Prostate gland (tissue), 2 donors: ENCODE measurements at regions not wholly inside any gene's neighbourhood (a gene's known extent, or its start where the extent isn't known, plus 50 kb on each side); places are given as distances from the start of the nearest gene placed in this dataset.
"Not testable (repeated sequence)": the region's sequence is repeated elsewhere in the genome, so short reads cannot be mapped to it uniquely, and the experiment has no call there.

ENCODE experiments used
- DNase-seq: peaks from one replicate; pipeline ENCODE4 v3.0.0-alpha.2; 2019; ENCODE audit warnings: low spot score
- H3K27ac ChIP-seq, 2 donors: fragments of 200-600 bp; sonication (generic); 2 replicates each; pipeline ENCODE4 v1.5.1; 2017 to 2019
- H3K27me3 ChIP-seq: fragments of 200-600 bp; sonication (generic); replicated peaks from 2 replicates; pipeline ENCODE4 v1.5.1; 2019; ENCODE audit not compliant: insufficient read depth
- H3K36me3 ChIP-seq, 2 donors: fragments of 200-600 bp; sonication (generic); 1 replicate in 1 of 2; 2 replicates in 1 of 2; pipeline versions ENCODE4 v1.5.1 to v1.8.1; 2017 to 2019
- H3K4me1 ChIP-seq: fragments of 200-600 bp; sonication (generic); replicated peaks from 2 replicates; pipeline ENCODE4 v1.5.1; 2019
- H3K4me3 ChIP-seq, 2 donors: fragments of 200-600 bp; sonication (generic); 2 replicates each; pipeline ENCODE4 v1.5.1; 2017 to 2019
- H3K9me3 ChIP-seq: fragments of 200-600 bp; sonication (generic); 2 replicates; pipeline ENCODE4 v1.5.1; 2017
- CTCF ChIP-seq, 4 experiments: fragments of 200-600 bp in 2 of 4; fragments of 450-650 bp in 2 of 4; sonication (generic) in 2 of 4; IDR thresholded peaks; 1 replicate in 3 of 4; 2 replicates in 1 of 4; pipeline ENCODE4 v1.5.1; 2016 to 2019; ENCODE audit warnings: antibody characterized with exemption in 4 of 4, mild to moderate bottlenecking in 2 of 4, moderate library complexity in 2 of 4
- POLR2A ChIP-seq: fragments of 450-650 bp; IDR thresholded peaks from one replicate; pipeline ENCODE4 v1.6.1; 2016; ENCODE audit warnings: antibody characterized with exemption, mild to moderate bottlenecking
- POLR2AphosphoS5 ChIP-seq: sonication (generic); formaldehyde crosslinking; IDR thresholded peaks from one replicate; pipeline ENCODE4 v1.6.1; 2017; ENCODE audit warnings: antibody characterized with exemption
- WGBS: methylation state at CpG from one replicate; pipeline ENCODE4 v1.1.5; 2018; 5-methylcytosine and 5-hydroxymethylcytosine counted together
- intact Hi-C: fragments of 100-400 bp; cut with DNase I; formaldehyde crosslinking; loops from one replicate; pipeline ENCODE4 v1.14.2; 2022

- no peaks in the 10 kb centered on the region for H3K9me3 ChIP-seq
- no peak for TF ChIP-seq POLR2A
- no peak for TF ChIP-seq CTCF (IDR thresholded peaks at IDR 0.05)
- TF ChIP-seq POLR2AphosphoS5, result no peak
- WGBS, result 83% methylated on average over 1 of the region's 1 CpG
- H3K27me3 ChIP-seq, result no peaks in the 10 kb centered on the region
- no peaks in the 10 kb centered on the region for H3K36me3 ChIP-seq
- H3K4me1 ChIP-seq, result no peaks in the 10 kb centered on the region
- H3K4me3 ChIP-seq, result no peak overlapping the region
- intact Hi-C loops, result no loop called here
- no peak overlapping the region for H3K27ac ChIP-seq
- no peak for DNase-seq
These were observed 57.1 kb upstream of the KIF2B start for GRCh38 chr17:53765609-53766008.

- Histone ChIP-seq H3K4me3 (no peak overlapping the region), H3K27ac (no peak overlapping the region), H3K4me1 (no peaks in the 10 kb centered on the region), H3K9me3 (no peaks in the 10 kb centered on the region), H3K36me3 (no peaks in the 10 kb centered on the region), H3K27me3 (no peaks in the 10 kb centered on the region)
- intact Hi-C loops, result no loop called here
- DNase-seq, result no peak
- WGBS, result 49% methylated on average over 2 of the region's 2 CpGs
- no peak for TF ChIP-seq POLR2A
These were observed 57.6 kb upstream of the KIF2B start for GRCh38 chr17:53765129-53765528.

DNA sequence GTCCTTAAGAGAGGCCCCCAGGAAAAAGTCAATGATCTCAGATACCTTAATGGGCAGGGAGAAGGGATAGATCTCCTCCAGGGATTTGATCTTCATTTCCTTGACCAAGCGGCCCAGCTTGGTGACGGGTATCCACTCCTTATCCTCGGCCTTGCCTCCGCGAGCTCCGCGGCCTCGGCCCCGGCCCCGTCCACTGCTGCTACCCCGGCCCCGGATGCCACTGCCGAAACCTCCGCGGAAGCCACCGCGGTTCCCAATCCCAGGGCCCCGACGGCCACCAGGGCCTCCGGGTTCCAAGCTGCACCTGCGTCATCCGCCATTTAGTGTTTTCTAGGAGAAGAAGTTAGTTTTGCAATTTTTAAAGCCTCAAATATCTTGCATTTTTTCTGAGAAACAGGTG, 65.2 kb upstream of the KIF2B start:
- Histone ChIP-seq H3K9me3 (no peaks in the 10 kb centered on the region), H3K4me3 (no peak overlapping the region), H3K36me3 (no peaks in the 10 kb centered on the region), H3K27ac (no peak overlapping the region), H3K27me3 (no peaks in the 10 kb centered on the region), H3K4me1 (no peaks in the 10 kb centered on the region)
- intact Hi-C loops, result no loop called here
- 97% methylated on average over 22 of the region's 22 CpGs for WGBS
- DNase-seq, result no peak
- no peak for TF ChIP-seq CTCF (IDR thresholded peaks at IDR 0.05)

DNA sequence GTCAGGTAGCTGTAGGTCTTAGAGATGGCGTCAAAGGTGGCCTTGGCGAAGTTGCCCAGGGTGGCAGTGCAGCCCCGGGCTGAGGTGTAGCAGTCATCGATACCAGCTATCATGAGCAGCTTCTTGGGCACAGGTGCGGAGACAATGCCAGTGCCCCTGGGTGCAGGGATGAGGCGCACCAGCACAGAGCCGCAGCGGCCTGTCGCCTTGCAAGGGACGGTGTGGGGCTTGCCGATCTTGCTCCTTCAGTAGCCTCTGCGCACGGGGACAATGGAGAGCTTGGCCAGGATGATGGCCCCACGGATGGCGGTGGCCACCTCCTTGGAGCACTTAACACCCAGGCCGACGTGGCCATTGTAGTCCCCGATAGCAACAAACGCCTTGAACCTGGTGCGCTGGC, 65.6 kb upstream of the KIF2B start:
- H3K27ac ChIP-seq, DNase-seq, H3K9me3 ChIP-seq, intact Hi-C loops, H3K4me3 ChIP-seq, H3K4me1 ChIP-seq, H3K36me3 ChIP-seq, H3K27me3 ChIP-seq: not testable (repeated sequence)
- 96% methylated on average over 20 of the region's 20 CpGs for WGBS

DNA sequence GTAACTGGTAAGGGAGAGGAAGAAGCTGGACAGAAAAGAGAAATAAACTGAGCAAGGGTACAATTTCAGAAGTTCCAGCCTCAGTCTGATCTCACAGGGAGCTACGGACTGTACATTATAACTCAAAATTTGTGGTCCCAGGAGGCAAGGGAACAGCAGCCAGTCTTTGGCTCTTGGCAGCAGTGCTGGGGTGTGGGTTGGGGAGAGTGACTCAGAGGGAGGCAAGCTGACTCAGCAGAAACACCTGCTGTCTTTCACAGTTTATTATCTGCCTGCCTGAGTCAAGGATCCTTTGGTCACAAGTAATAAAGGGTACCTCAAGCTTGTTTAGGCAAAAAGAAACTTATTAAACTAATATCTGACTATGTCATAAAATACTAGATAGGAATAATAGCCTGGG, 73.5 kb upstream of the KIF2B start:
- DNase-seq, result no peak
- TF ChIP-seq CTCF (IDR thresholded peaks at IDR 0.05) (no peak), POLR2AphosphoS5 (no peak), POLR2A (no peak)
- Histone ChIP-seq H3K36me3 (no peaks in the 10 kb centered on the region), H3K4me1 (no peaks in the 10 kb centered on the region), H3K27me3 (no peaks in the 10 kb centered on the region), H3K9me3 (no peaks in the 10 kb centered on the region), H3K4me3 (no peak overlapping the region), H3K27ac (no peak overlapping the region)
- intact Hi-C loops, result no loop called here
- 78% methylated on average over 1 of the region's 1 CpG for whole genome bisulfite sequencing

- intact Hi-C loops, H3K27ac ChIP-seq, DNase-seq, H3K4me1 ChIP-seq, H3K27me3 ChIP-seq, H3K36me3 ChIP-seq, H3K9me3 ChIP-seq, H3K4me3 ChIP-seq: not testable (repeated sequence)
- WGBS, result 62% methylated on average over 11 of the region's 11 CpGs
These were observed 74.4 kb upstream of the KIF2B start for GRCh38 chr17:53748159-53748820.
